Panc1 (cell line): ENCODE measurements at regions not wholly inside any gene's neighbourhood (a gene's known extent, or its start where the extent isn't known, plus 50 kb on each side); places are given as distances from the start of the nearest gene placed in this dataset.

Experiments
- ATAC-seq: fragments of 200-7000 bp; cut with Tn5 transposase; 2 replicates; pipeline ENCODE4 v1.9.1; 2020; ENCODE audit warnings: mild to moderate bottlenecking, moderate library complexity
- BruUV-seq: library from RNA; stranded (reverse); fragments of 400-500 nt; replicated peaks from 2 replicates; lab custom pipeline; 2021; lab: Mats Ljungman, UMichigan
- CTCF ChIA-PET: fragments of 300-600 bp; sonication (Branson Sonifier 250); formaldehyde crosslinking; loops from one replicate; lab custom pipeline; 2022; ENCODE audit warnings: antibody characterized with exemption; lab: Charles Lee
- POLR2A ChIA-PET: fragments of 300-600 bp; sonication (Branson Sonifier 250); formaldehyde crosslinking; loops from one replicate; lab custom pipeline; 2022; ENCODE audit warnings: antibody characterized with exemption; lab: Charles Lee
- DNase-seq: peaks from one replicate; pipeline ENCODE4 v3.0.0-alpha.2; 2010; ENCODE audit warnings: low read depth, low spot score
- H3K27ac ChIP-seq: 2 replicates; pipeline ENCODE4 v1.5.1; 2011; ENCODE audit warnings: mild to moderate bottlenecking, low read length, inconsistent platforms
- H3K27me3 ChIP-seq: fragments of 200-500 bp; sonication (Bioruptor generic); 2 replicates; pipeline ENCODE4 v1.6.0; 2014; ENCODE audit warnings: low read length, inconsistent platforms; ENCODE audit not compliant: control insufficient read depth, insufficient read depth
- H3K36me3 ChIP-seq: fragments of 200-500 bp; sonication (Bioruptor generic); 2 replicates; pipeline ENCODE4 v1.5.1; 2014; ENCODE audit warnings: inconsistent platforms, mild to moderate bottlenecking, low read length, moderate library complexity; ENCODE audit not compliant: control insufficient read depth, insufficient read depth
- H3K4me1 ChIP-seq: 2 replicates; pipeline ENCODE4 v1.5.1; 2011; ENCODE audit warnings: inconsistent platforms, mild to moderate bottlenecking, low read length, moderate library complexity; ENCODE audit not compliant: control insufficient read depth, insufficient read depth
- H3K4me3 ChIP-seq, 2 experiments: 2 replicates each; pipeline ENCODE4 v1.5.1; 2011 to 2012; ENCODE audit warnings: low read depth in 2 of 2, low read length in 2 of 2, mild to moderate bottlenecking in 2 of 2, inconsistent platforms in 1 of 2, moderate library complexity in 1 of 2
- H3K9me3 ChIP-seq: fragments of 200-500 bp; sonication (Bioruptor generic); 2 replicates; pipeline ENCODE4 v1.5.1; 2014; ENCODE audit warnings: low read depth, mild to moderate bottlenecking, inconsistent platforms, low read length, moderate library complexity; ENCODE audit not compliant: control insufficient read depth, insufficient read depth
- CTCF ChIP-seq: fragments of 450-650 bp; IDR thresholded peaks from 2 replicates; pipeline ENCODE4 v1.5.1; 2017; ENCODE audit warnings: mild to moderate bottlenecking
- POLR2AphosphoS5 ChIP-seq: IDR thresholded peaks from 2 replicates; pipeline ENCODE4 v1.6.1; 2012; ENCODE audit warnings: mild to moderate bottlenecking, low read depth, low read length, moderate library complexity
- REST ChIP-seq, 2 experiments: IDR thresholded peaks; 2 replicates each; pipeline ENCODE4 v1.6.1; 2011 to 2012; ENCODE audit warnings: low read depth in 2 of 2, control low read depth in 1 of 2, low read length in 1 of 2, mild to moderate bottlenecking in 1 of 2, moderate library complexity in 1 of 2; ENCODE audit not compliant: insufficient read depth in 1 of 2
- SIN3A ChIP-seq: IDR thresholded peaks from 2 replicates; pipeline ENCODE4 v1.6.1; 2012; ENCODE audit warnings: low read depth, mild to moderate bottlenecking, low read length, moderate library complexity, borderline replicate concordance; ENCODE audit not compliant: insufficient read depth
- TCF7L2 ChIP-seq: IDR thresholded peaks from 2 replicates; pipeline ENCODE4 v1.6.1; 2011; ENCODE audit warnings: mild to moderate bottlenecking, low read depth, low read length, inconsistent platforms
- in situ Hi-C: cut with HindIII; loops from 2 replicates; pipeline ENCODE4 v1.10.0; 2016; ENCODE audit warnings: low sequenced_read_pairs, low pct_unique_long_range_greater_than_20kb
- intact Hi-C: fragments of 100-400 bp; cut with micrococcal nuclease; formaldehyde crosslinking; loops from one replicate; pipeline ENCODE4 v1.10.0; 2022; ENCODE audit not compliant: unreplicated experiment

GRCh38 chr1:38173157-38173831, 126.7 kb upstream of the POU3F1 start:
- in situ Hi-C loops, result no loop called here
- no TSS peak for BruUV-seq
- CTCF ChIA-PET, result no interaction called here
- POLR2A ChIA-PET, result no interaction called here
- Histone ChIP-seq H3K4me3 (no peak overlapping the region), H3K9me3 (no peaks in the 10 kb centered on the region), H3K27me3 (no peaks in the 10 kb centered on the region), H3K4me1 (no peaks in the 10 kb centered on the region), H3K27ac (no peak overlapping the region), H3K36me3 (no peaks in the 10 kb centered on the region)
- DNase-seq (no peak), ATAC-seq (no peak)
- intact Hi-C loops, result no loop called here
- TF ChIP-seq POLR2AphosphoS5 (no peak), TCF7L2 (no peak), CTCF (no peak), REST (IDR thresholded peaks at IDR 0.05; ENCODE audit: insufficient read depth in 1 of 2, low read depth in 2 of 2, low read length in 1 of 2) (no peak), SIN3A (no peak)

- ChIA-PET POLR2A (no interaction called here), CTCF (no interaction called here)
- H3K4me1 ChIP-seq, result no peaks in the 10 kb centered on the region
- no peak for TF ChIP-seq REST (IDR thresholded peaks at IDR 0.05; ENCODE audit: insufficient read depth in 1 of 2, low read depth in 2 of 2, low read length in 1 of 2)
- TF ChIP-seq SIN3A, result no peak
- no peak for TF ChIP-seq TCF7L2
- no peak for TF ChIP-seq CTCF
- TF ChIP-seq POLR2AphosphoS5, result no peak
- no peaks in the 10 kb centered on the region for H3K9me3 ChIP-seq
- no TSS peak for BruUV-seq
- in situ Hi-C loops, result no loop called here
- ATAC-seq (no peak), DNase-seq (no peak)
- no peaks in the 10 kb centered on the region for H3K27me3 ChIP-seq
- no peak overlapping the region for H3K27ac ChIP-seq
- no peaks in the 10 kb centered on the region for H3K36me3 ChIP-seq
- H3K4me3 ChIP-seq, result no peak overlapping the region
- intact Hi-C loops, result no loop called here
Observed at GRCh38 chr1:38169121-38169520, 122.5 kb upstream of the POU3F1 start.
